Stimulated activated naive B cell treated with anti-CD40 and anti-IgM and Interleukin-4, amounts not matched to agents 10 μg/mL and 1 μg/mL and 100 μg/mL, for 72 hours (primary cell): ENCODE measurements at regions not wholly inside any gene's neighbourhood (a gene's known extent, or its start where the extent isn't known, plus 50 kb on each side); places are given as distances from the start of the nearest gene placed in this dataset.

Experiments
- ATAC-seq, 2 donors: fragments of 150-1000 bp; cut with Tn5 transposase; replicated peaks; 2 replicates each; pipeline ENCODE4 v1.10.0; 2021; ENCODE audit warnings: moderate library complexity in 1 of 2
- DNase-seq: peaks from one replicate; pipeline ENCODE4 v3.0.0; 2021
- H3K27ac Mint-ChIP-seq: one replicate; pipeline ENCODE4 v1.8.0; 2022; ENCODE audit warnings: mild to moderate bottlenecking, mixed read lengths
- H3K27me3 Mint-ChIP-seq, 2 donors: one replicate each; pipeline ENCODE4 v1.8.0; 2022; ENCODE audit warnings: mixed read lengths in 2 of 2
- H3K36me3 Mint-ChIP-seq, 2 donors: one replicate each; pipeline ENCODE4 v1.8.0; 2022; ENCODE audit warnings: mixed read lengths in 2 of 2, mild to moderate bottlenecking in 1 of 2
- H3K4me1 Mint-ChIP-seq, 2 donors: one replicate each; pipeline ENCODE4 v1.8.0; 2022; ENCODE audit warnings: mixed read lengths in 2 of 2, mild to moderate bottlenecking in 1 of 2
- H3K4me3 Mint-ChIP-seq, 2 donors: one replicate each; pipeline ENCODE4 v1.8.0; 2022; ENCODE audit warnings: mild to moderate bottlenecking in 2 of 2, mixed read lengths in 2 of 2, moderate library complexity in 1 of 2
- H3K9me3 Mint-ChIP-seq, 2 donors: one replicate each; pipeline ENCODE4 v1.8.0; 2022; ENCODE audit warnings: mixed read lengths in 2 of 2, mild to moderate bottlenecking in 1 of 2

GRCh38 chr16:24471561-24472350 lies 67.6 kb upstream of the RBBP6 start:
- Mint-ChIP-seq H3K27me3 (peaks cover 26 to 53% of the 10 kb centered on the region in 2 donors), H3K27ac (no peak overlapping the region), H3K4me1 (peaks cover 0 to 6% of the 10 kb centered on the region in 2 donors), H3K4me3 (no peak overlapping the region), H3K9me3 (peaks cover 8 to 21% of the 10 kb centered on the region in 2 donors), H3K36me3 (peaks cover 2 to 3% of the 10 kb centered on the region in 2 donors)
- ATAC-seq (no peak), DNase-seq (no peak)

- Mint-ChIP-seq H3K4me3 (no peak overlapping the region), H3K36me3 (peaks cover 2 to 3% of the 10 kb centered on the region in 2 donors), H3K4me1 (peaks cover 8 to 12% of the 10 kb centered on the region in 2 donors), H3K9me3 (peaks cover 11 to 17% of the 10 kb centered on the region in 2 donors), H3K27me3 (peaks cover 22 to 41% of the 10 kb centered on the region in 2 donors), H3K27ac (no peak overlapping the region)
- ATAC-seq (no peak), DNase-seq (no peak)
Observed at GRCh38 chr16:24477492-24477891, 61.9 kb upstream of the RBBP6 start.

GRCh38 chr16:24478401-24478800 lies 61.0 kb upstream of the RBBP6 start:
- Mint-ChIP-seq H3K9me3 (peaks cover 10 to 17% of the 10 kb centered on the region in 2 donors), H3K4me1 (peaks cover 8 to 12% of the 10 kb centered on the region in 2 donors), H3K36me3 (peaks cover 2 to 3% of the 10 kb centered on the region in 2 donors), H3K4me3 (no peak overlapping the region), H3K27me3 (peaks cover 18 to 44% of the 10 kb centered on the region in 2 donors), H3K27ac (no peak overlapping the region)
- DNase-seq = no peak
- ATAC-seq = no peak

- Mint-ChIP-seq H3K27me3 (peaks cover 5 to 31% of the 10 kb centered on the region in 2 donors), H3K4me3 (no peak overlapping the region), H3K9me3 (peaks cover 0 to 3% of the 10 kb centered on the region in 2 donors), H3K4me1 (peaks cover 8 to 12% of the 10 kb centered on the region in 2 donors), H3K36me3 (no peaks in the 10 kb centered on the region), H3K27ac (no peak overlapping the region)
- ATAC-seq (no peak), DNase-seq (no peak)
Observed at GRCh38 chr16:24482681-24483202, 56.6 kb upstream of the RBBP6 start.

- H3K4me3 Mint-ChIP-seq = no peak overlapping the region
- peaks cover 15 to 39% of the 10 kb centered on the region in 2 donors for H3K27me3 Mint-ChIP-seq
- no peak overlapping the region for H3K27ac Mint-ChIP-seq
- no peaks in the 10 kb centered on the region for H3K4me1 Mint-ChIP-seq
- H3K36me3 Mint-ChIP-seq = peaks cover 0 to 8% of the 10 kb centered on the region in 2 donors
- DNase-seq (no peak), ATAC-seq (no peak)
- peaks cover 2 to 5% of the 10 kb centered on the region in 2 donors for H3K9me3 Mint-ChIP-seq
Observed at GRCh38 chr16:24488045-24488444, 51.3 kb upstream of the RBBP6 start.
